Activated naive CD4-positive, alpha-beta T cell treated with anti-CD3 and anti-CD28 coated beads, Interleukin-2, amount 10 ng/mL, durations not matched to agents 7 days and 5 days (primary cell): ENCODE measurements at regions not wholly inside any gene's neighbourhood (a gene's known extent, or its start where the extent isn't known, plus 50 kb on each side); places are given as distances from the start of the nearest gene placed in this dataset.
"Not testable (repeated sequence)": the region's sequence is repeated elsewhere in the genome, so short reads cannot be mapped to it uniquely, and the experiment has no call there.

Experiments used
- CTCF ChIA-PET: fragments of 350-600 bp; sonication (Branson Sonifier 250); formaldehyde crosslinking; loops from one replicate; lab custom pipeline; 2021; ENCODE audit warnings: antibody characterized with exemption; lab: Charles Lee
- DNase-seq: peaks from one replicate; pipeline ENCODE4 v3.0.0-alpha.2; 2020
- H3K27ac Mint-ChIP-seq: one replicate; pipeline ENCODE4 v1.8.0; 2021; ENCODE audit warnings: mild to moderate bottlenecking, moderate library complexity, mixed read lengths
- H3K27me3 Mint-ChIP-seq: one replicate; pipeline ENCODE4 v1.8.0; 2021; ENCODE audit warnings: mild to moderate bottlenecking, mixed read lengths
- H3K36me3 Mint-ChIP-seq: one replicate; pipeline ENCODE4 v1.8.0; 2021; ENCODE audit warnings: mixed read lengths
- H3K4me1 Mint-ChIP-seq: one replicate; pipeline ENCODE4 v1.8.0; 2021; ENCODE audit warnings: mixed read lengths
- H3K4me3 Mint-ChIP-seq: one replicate; pipeline ENCODE4 v1.8.0; 2021; ENCODE audit warnings: mild to moderate bottlenecking, moderate library complexity, mixed read lengths
- H3K9me3 Mint-ChIP-seq: one replicate; pipeline ENCODE4 v1.8.0; 2021; ENCODE audit warnings: mixed read lengths

- Mint-ChIP-seq H3K27me3 (peaks cover 17% of the 10 kb centered on the region), H3K36me3 (no peaks in the 10 kb centered on the region), H3K27ac (no peak overlapping the region), H3K4me1 (no peaks in the 10 kb centered on the region), H3K4me3 (no peak overlapping the region), H3K9me3 (peaks cover 12% of the 10 kb centered on the region)
- CTCF ChIA-PET = no interaction called here
- DNase-seq = no peak
Observed at GRCh38 chr2:234559609-234560008, 62.7 kb upstream of the ARL4C start.

GRCh38 chr2:234558642-234559041 lies 61.8 kb upstream of the ARL4C start:
- no peak overlapping the region for H3K27ac Mint-ChIP-seq
- no peak for DNase-seq
- CTCF ChIA-PET = no interaction called here
- H3K27me3 Mint-ChIP-seq = peaks cover 17% of the 10 kb centered on the region
- H3K36me3 Mint-ChIP-seq = no peaks in the 10 kb centered on the region
- H3K4me3 Mint-ChIP-seq = no peak overlapping the region
- H3K9me3 Mint-ChIP-seq = peaks cover 12% of the 10 kb centered on the region
- H3K4me1 Mint-ChIP-seq = no peaks in the 10 kb centered on the region

- Mint-ChIP-seq H3K27ac (no peak overlapping the region), H3K36me3 (no peaks in the 10 kb centered on the region), H3K4me1 (no peaks in the 10 kb centered on the region), H3K9me3 (peaks cover 12% of the 10 kb centered on the region), H3K4me3 (no peak overlapping the region), H3K27me3 (peaks cover 17% of the 10 kb centered on the region)
- CTCF ChIA-PET = interaction anchor here (0.9 kb wide), 1 partner anchor 10 kb away, joined by 3 read pairs; no protein-coding TSS in a partner anchor
- DNase-seq = no peak
Observed at GRCh38 chr2:234556848-234557573, 60.1 kb upstream of the ARL4C start.

GRCh38 chr2:234555616-234556249 lies 58.9 kb upstream of the ARL4C start:
- Mint-ChIP-seq H3K27me3 (peaks cover 17% of the 10 kb centered on the region), H3K27ac (no peak overlapping the region), H3K9me3 (peaks cover 7% of the 10 kb centered on the region), H3K4me3 (no peak overlapping the region), H3K36me3 (no peaks in the 10 kb centered on the region), H3K4me1 (no peaks in the 10 kb centered on the region)
- CTCF ChIA-PET = interaction anchor here (0.5 to 1.6 kb wide), 3 partner anchors 10 to 561 kb away, joined by 3 to 5 read pairs (median 3); no protein-coding TSS in a partner anchor
- DNase-seq = no peak

- peaks cover 18% of the 10 kb centered on the region for H3K27me3 Mint-ChIP-seq
- no peak for DNase-seq
- CTCF ChIA-PET = interaction anchor here (1.2 to 1.6 kb wide), 2 partner anchors 10 to 562 kb away, joined by 3 to 5 read pairs; no protein-coding TSS in a partner anchor
- no peak overlapping the region for H3K27ac Mint-ChIP-seq
- no peak overlapping the region for H3K4me3 Mint-ChIP-seq
- no peaks in the 10 kb centered on the region for H3K36me3 Mint-ChIP-seq
- H3K4me1 Mint-ChIP-seq = no peaks in the 10 kb centered on the region
- H3K9me3 Mint-ChIP-seq = peaks cover 7% of the 10 kb centered on the region
Observed at GRCh38 chr2:234555161-234555560, 58.3 kb upstream of the ARL4C start.

- not testable (repeated sequence) for H3K4me3 Mint-ChIP-seq, H3K9me3 Mint-ChIP-seq, DNase-seq, H3K27ac Mint-ChIP-seq, H3K36me3 Mint-ChIP-seq, H3K4me1 Mint-ChIP-seq
- CTCF ChIA-PET = interaction anchor here (1.5 kb wide), 1 partner anchor 563 kb away, joined by 4 read pairs; no protein-coding TSS in a partner anchor
- H3K27me3 Mint-ChIP-seq = peaks cover 32% of the 10 kb centered on the region
Observed at GRCh38 chr2:234553223-234553622, 56.3 kb upstream of the ARL4C start.

- Mint-ChIP-seq H3K4me1 (no peaks in the 10 kb centered on the region), H3K4me3 (no peak overlapping the region), H3K9me3 (peaks cover 5% of the 10 kb centered on the region), H3K36me3 (no peaks in the 10 kb centered on the region), H3K27ac (no peak overlapping the region), H3K27me3 (peaks cover 38% of the 10 kb centered on the region)
- peak; percentile 68 for DNase-seq
- CTCF ChIA-PET = interaction anchor here (1.0 to 1.4 kb wide), 2 partner anchors 566 to 567 kb away, joined by 5 to 7 read pairs; no protein-coding TSS in a partner anchor
Observed at GRCh38 chr2:234550511-234551107, 53.7 kb upstream of the ARL4C start.

GRCh38 chr2:234550056-234550455 lies 53.2 kb upstream of the ARL4C start:
- no peak for DNase-seq
- CTCF ChIA-PET = interaction anchor here (1.0 kb wide), 1 partner anchor 567 kb away, joined by 5 read pairs; no protein-coding TSS in a partner anchor
- H3K27ac Mint-ChIP-seq = no peak overlapping the region
- H3K4me1 Mint-ChIP-seq = peaks cover 5% of the 10 kb centered on the region
- peaks cover 2% of the 10 kb centered on the region for H3K9me3 Mint-ChIP-seq
- H3K27me3 Mint-ChIP-seq = peaks cover 37% of the 10 kb centered on the region
- H3K36me3 Mint-ChIP-seq = no peaks in the 10 kb centered on the region
- no peak overlapping the region for H3K4me3 Mint-ChIP-seq

- DNase-seq = no peak
- Mint-ChIP-seq H3K27me3 (peaks cover 43% of the 10 kb centered on the region), H3K36me3 (no peaks in the 10 kb centered on the region), H3K4me3 (no peak overlapping the region), H3K9me3 (no peaks in the 10 kb centered on the region), H3K4me1 (peaks cover 10% of the 10 kb centered on the region), H3K27ac (no peak overlapping the region)
- CTCF ChIA-PET = interaction anchor here (1.5 to 7.9 kb wide), 2 partner anchors 414 to 568 kb away, joined by 4 to 60 read pairs; no protein-coding TSS in a partner anchor
Observed at GRCh38 chr2:234548695-234549420, 52.0 kb upstream of the ARL4C start.

- Mint-ChIP-seq H3K27ac (no peak overlapping the region), H3K27me3 (peaks cover 44% of the 10 kb centered on the region), H3K9me3 (no peaks in the 10 kb centered on the region), H3K36me3 (no peaks in the 10 kb centered on the region), H3K4me1 (peaks cover 11% of the 10 kb centered on the region), H3K4me3 (no peak overlapping the region)
- CTCF ChIA-PET = interaction anchor here (0.9 to 7.9 kb wide), 4 partner anchors 10 to 570 kb away, joined by 3 to 60 read pairs (median 4); no protein-coding TSS in a partner anchor
- no peak for DNase-seq
Observed at GRCh38 chr2:234546770-234547169, 49.9 kb upstream of the ARL4C start.
